Uterus (tissue), 2 donors: ENCODE measurements at regions not wholly inside any gene's neighbourhood (a gene's known extent, or its start where the extent isn't known, plus 50 kb on each side); places are given as distances from the start of the nearest gene placed in this dataset.

ENCODE experiments used
- CTCF ChIP-seq, 4 experiments: fragments of 200-600 bp in 2 of 4; fragments of 450-650 bp in 2 of 4; sonication (generic) in 2 of 4; IDR thresholded peaks; one replicate each; pipeline ENCODE4 v1.5.1; 2016 to 2019; ENCODE audit warnings: antibody characterized with exemption in 4 of 4, mild to moderate bottlenecking in 2 of 4, moderate library complexity in 1 of 4
- POLR2A ChIP-seq, 2 donors: fragments of 450-650 bp; IDR thresholded peaks; one replicate each; pipeline ENCODE4 v1.6.1; 2016; ENCODE audit warnings: antibody characterized with exemption in 2 of 2, mild to moderate bottlenecking in 1 of 2, moderate library complexity in 1 of 2

GRCh38 chr2:48092846-48093803 lies 186.8 kb upstream of the FBXO11 start:
- TF ChIP-seq CTCF (IDR thresholded peaks at IDR 0.05) = no peak
- TF ChIP-seq POLR2A (IDR thresholded peaks at IDR 0.05) = no peak
